Activated CD8-positive, alpha-beta memory T cell treated with anti-CD3 and anti-CD28 coated beads, Interleukin-2, amount 50 U/mL, for 48 hours (primary cell): ENCODE measurements at regions not wholly inside any gene's neighbourhood (a gene's known extent, or its start where the extent isn't known, plus 50 kb on each side); places are given as distances from the start of the nearest gene placed in this dataset.
"Not testable (repeated sequence)": the region's sequence is repeated elsewhere in the genome, so short reads cannot be mapped to it uniquely, and the experiment has no call there.

ENCODE experiments used
- DNase-seq: peaks from one replicate; pipeline ENCODE4 v3.0.0-alpha.2; 2020

GRCh38 chr2:35510636-35511035 is 844.9 kb upstream of the CRIM1 start:
- no peak for DNase-seq

- DNase-seq = no peak
Measured at GRCh38 chr2:35508601-35509000, 847.0 kb upstream of the CRIM1 start.

GRCh38 chr2:35504419-35504818 is 851.2 kb upstream of the CRIM1 start:
- no peak for DNase-seq

- DNase-seq = no peak
Measured at GRCh38 chr2:35503738-35504199, 851.8 kb upstream of the CRIM1 start.

GRCh38 chr2:35503311-35503710 is 852.3 kb upstream of the CRIM1 start:
- no peak for DNase-seq

- no peak for DNase-seq
Measured at GRCh38 chr2:35501076-35501475, 854.5 kb upstream of the CRIM1 start.

GRCh38 chr2:35496022-35496421 is 859.6 kb upstream of the CRIM1 start:
- DNase-seq = no peak

- DNase-seq = no peak
Measured at GRCh38 chr2:35495182-35495581, 860.4 kb upstream of the CRIM1 start.

GRCh38 chr2:35478121-35478520 is 877.5 kb upstream of the CRIM1 start:
- DNase-seq = not testable (repeated sequence)

GRCh38 chr2:35468245-35468644 is 887.3 kb upstream of the CRIM1 start:
- DNase-seq = no peak

GRCh38 chr2:35463805-35464596 is 891.6 kb upstream of the CRIM1 start:
- no peak for DNase-seq

GRCh38 chr2:35462226-35462998 is 893.2 kb upstream of the CRIM1 start:
- DNase-seq = no peak

GRCh38 chr2:35461406-35461805 is 894.2 kb upstream of the CRIM1 start:
- no peak for DNase-seq

- no peak for DNase-seq
Measured at GRCh38 chr2:35454966-35455638, 900.5 kb upstream of the CRIM1 start.

- DNase-seq = no peak
Measured at GRCh38 chr2:35447821-35448220, 907.8 kb upstream of the CRIM1 start.

GRCh38 chr2:35447215-35447614 is 908.4 kb upstream of the CRIM1 start:
- no peak for DNase-seq

GRCh38 chr2:35443087-35443486 is 912.5 kb upstream of the CRIM1 start:
- no peak for DNase-seq

GRCh38 chr2:35441575-35441974 is 914.0 kb upstream of the CRIM1 start:
- not testable (repeated sequence) for DNase-seq

GRCh38 chr2:35440308-35440707 is 915.3 kb upstream of the CRIM1 start:
- DNase-seq = not testable (repeated sequence)

- not testable (repeated sequence) for DNase-seq
Measured at GRCh38 chr2:35436893-35437292, 918.7 kb upstream of the CRIM1 start.

- DNase-seq = peak; percentile 51
Measured at GRCh38 chr2:35428548-35428947, 927.0 kb upstream of the CRIM1 start.

- DNase-seq = no peak
Measured at GRCh38 chr2:35421485-35421884, 934.1 kb upstream of the CRIM1 start.

- no peak for DNase-seq
Measured at GRCh38 chr2:35417293-35417692, 938.3 kb upstream of the CRIM1 start.
